Activated T-cell treated with anti-CD3 and anti-CD28 coated beads, Interleukin-2, amount 50 U/mL, for 4 hours (primary cell): ENCODE measurements at regions not wholly inside any gene's neighbourhood (a gene's known extent, or its start where the extent isn't known, plus 50 kb on each side); places are given as distances from the start of the nearest gene placed in this dataset.
"Not testable (repeated sequence)": the region's sequence is repeated elsewhere in the genome, so short reads cannot be mapped to it uniquely, and the experiment has no call there.

Experiments
- ATAC-seq, 2 donors: fragments of 200-7000 bp; cut with Tn5 transposase; one replicate each; pipeline ENCODE4 v1.10.0; 2021
- DNase-seq: peaks from one replicate; pipeline ENCODE4 v3.0.0-alpha.2; 2020
- H3K27me3 Mint-ChIP-seq: one replicate; pipeline ENCODE4 v1.8.0; 2021; ENCODE audit warnings: low read depth, mixed read lengths
- H3K36me3 Mint-ChIP-seq: one replicate; pipeline ENCODE4 v1.8.0; 2022; ENCODE audit warnings: mixed read lengths; ENCODE audit not compliant: insufficient read depth
- H3K4me1 Mint-ChIP-seq: one replicate; pipeline ENCODE4 v1.8.0; 2021; ENCODE audit warnings: low read depth, mixed read lengths
- H3K4me3 Mint-ChIP-seq: one replicate; pipeline ENCODE4 v1.8.0; 2021; ENCODE audit warnings: mild to moderate bottlenecking, moderate library complexity, mixed read lengths
- H3K9me3 Mint-ChIP-seq: one replicate; pipeline ENCODE4 v1.8.0; 2021; ENCODE audit warnings: mixed read lengths

- no peak for ATAC-seq
- H3K4me3 Mint-ChIP-seq: no peak overlapping the region
- DNase-seq: no peak
- H3K36me3 Mint-ChIP-seq: no peaks in the 10 kb centered on the region
- no peaks in the 10 kb centered on the region for H3K4me1 Mint-ChIP-seq
- H3K9me3 Mint-ChIP-seq: no peaks in the 10 kb centered on the region
- no peaks in the 10 kb centered on the region for H3K27me3 Mint-ChIP-seq
Measured at GRCh38 chr1:72394457-72394856, 112.1 kb upstream of the NEGR1 start.

- no peaks in the 10 kb centered on the region for H3K27me3 Mint-ChIP-seq
- no peaks in the 10 kb centered on the region for H3K9me3 Mint-ChIP-seq
Measured at GRCh38 chr1:72379072-72379471, 96.7 kb upstream of the NEGR1 start.

DNA sequence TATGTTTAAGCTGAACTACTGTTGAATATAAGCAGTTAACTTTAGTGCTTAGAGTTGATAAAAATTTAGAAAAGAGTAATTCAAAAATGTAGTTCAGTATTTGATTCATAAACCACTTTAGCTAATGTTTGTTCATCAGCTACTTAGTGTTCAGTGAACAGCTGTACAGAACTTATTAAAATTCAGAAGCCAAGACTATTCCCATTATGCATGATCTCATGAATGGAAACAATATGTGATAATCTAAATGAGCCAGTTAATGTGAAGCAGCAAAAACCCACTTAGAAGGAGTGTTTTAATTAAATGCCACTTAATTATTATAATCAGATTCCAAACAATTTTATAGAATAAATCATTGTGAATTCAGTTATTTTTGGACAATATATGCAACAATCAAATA is 92.9 kb upstream of the NEGR1 start:
- Mint-ChIP-seq H3K9me3 (peaks cover 3% of the 10 kb centered on the region), H3K4me3 (no peak overlapping the region), H3K36me3 (no peaks in the 10 kb centered on the region), H3K4me1 (no peaks in the 10 kb centered on the region), H3K27me3 (no peaks in the 10 kb centered on the region)
- ATAC-seq: no peak
- DNase-seq: no peak

More at GRCh38 chr1:72379072-72379471, 96.7 kb upstream of the NEGR1 start:
- Mint-ChIP-seq H3K36me3 (no peaks in the 10 kb centered on the region), H3K4me1 (no peaks in the 10 kb centered on the region), H3K4me3 (no peak overlapping the region)
- DNase-seq (no peak), ATAC-seq (no peak)

- Mint-ChIP-seq H3K36me3 (no peaks in the 10 kb centered on the region), H3K9me3 (peaks cover 5% of the 10 kb centered on the region)
- no peak for ATAC-seq
Measured at GRCh38 chr1:72371259-72372035, 89.1 kb upstream of the NEGR1 start.

GRCh38 chr1:72370836-72371235 is 88.5 kb upstream of the NEGR1 start:
- not testable (repeated sequence) for H3K27me3 Mint-ChIP-seq, DNase-seq, H3K4me1 Mint-ChIP-seq, ATAC-seq, H3K9me3 Mint-ChIP-seq, H3K4me3 Mint-ChIP-seq, H3K36me3 Mint-ChIP-seq

More at GRCh38 chr1:72371259-72372035, 89.1 kb upstream of the NEGR1 start:
- H3K27me3 Mint-ChIP-seq: no peaks in the 10 kb centered on the region
- no peak overlapping the region for H3K4me3 Mint-ChIP-seq
- H3K4me1 Mint-ChIP-seq: no peaks in the 10 kb centered on the region
- DNase-seq: no peak

DNA sequence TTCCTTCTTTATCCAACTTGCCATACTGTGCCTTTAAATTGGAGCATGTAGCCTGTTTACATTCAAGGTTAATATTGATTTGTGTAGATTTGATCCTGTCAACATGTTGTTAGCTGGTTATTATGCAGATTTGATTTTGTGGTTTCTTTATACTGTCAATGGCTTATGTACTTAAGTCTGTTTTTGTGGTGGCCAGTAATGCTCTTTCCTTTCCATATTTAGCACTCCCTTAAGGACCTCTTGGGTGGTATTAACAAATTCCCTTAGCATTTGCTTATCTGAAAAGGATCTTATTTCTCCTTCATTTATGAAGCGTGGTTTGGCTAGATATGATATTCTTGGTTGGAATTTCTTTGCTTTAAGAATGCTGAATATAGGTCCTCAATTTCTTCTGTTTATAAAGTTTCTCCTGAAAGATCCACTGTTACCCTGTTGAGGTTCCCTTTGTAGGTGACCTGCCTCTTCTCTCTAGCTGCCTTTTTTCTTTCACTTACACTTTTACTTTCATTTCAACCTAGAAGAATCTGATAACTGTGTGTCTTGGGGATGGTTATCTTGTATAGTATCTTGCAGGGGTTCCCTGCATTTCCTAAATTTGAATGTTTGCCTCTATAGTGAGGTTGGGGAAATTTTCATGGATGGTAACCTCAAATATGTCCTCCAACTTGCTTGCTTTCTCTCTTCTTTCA is 86.9 kb upstream of the NEGR1 start:
- no peak for DNase-seq
- Mint-ChIP-seq H3K9me3 (peaks cover 5% of the 10 kb centered on the region), H3K4me1 (no peaks in the 10 kb centered on the region), H3K27me3 (no peaks in the 10 kb centered on the region), H3K36me3 (no peaks in the 10 kb centered on the region), H3K4me3 (no peak overlapping the region)
- no peak for ATAC-seq

DNA sequence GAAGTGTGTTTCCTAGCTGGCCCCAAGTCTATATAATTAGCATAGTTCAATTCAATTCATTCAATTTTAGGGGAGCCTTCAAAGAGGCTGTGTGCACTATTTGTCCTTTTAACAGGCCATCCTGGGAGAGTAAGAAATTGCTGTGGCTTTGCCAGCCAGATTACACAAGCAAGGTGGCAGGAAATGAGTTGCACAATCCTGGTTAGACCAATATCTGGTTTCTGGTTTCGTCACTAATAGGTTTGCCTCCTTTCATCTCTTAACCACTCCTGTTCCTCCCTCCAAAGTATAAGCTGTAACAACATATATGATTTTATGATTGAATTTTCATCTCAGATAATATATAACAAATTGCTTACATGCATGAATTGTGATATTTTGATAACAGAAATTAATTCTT is 84.1 kb upstream of the NEGR1 start:
- Mint-ChIP-seq H3K9me3 (peaks cover 5% of the 10 kb centered on the region), H3K36me3 (no peaks in the 10 kb centered on the region), H3K4me3 (no peak overlapping the region)

DNA sequence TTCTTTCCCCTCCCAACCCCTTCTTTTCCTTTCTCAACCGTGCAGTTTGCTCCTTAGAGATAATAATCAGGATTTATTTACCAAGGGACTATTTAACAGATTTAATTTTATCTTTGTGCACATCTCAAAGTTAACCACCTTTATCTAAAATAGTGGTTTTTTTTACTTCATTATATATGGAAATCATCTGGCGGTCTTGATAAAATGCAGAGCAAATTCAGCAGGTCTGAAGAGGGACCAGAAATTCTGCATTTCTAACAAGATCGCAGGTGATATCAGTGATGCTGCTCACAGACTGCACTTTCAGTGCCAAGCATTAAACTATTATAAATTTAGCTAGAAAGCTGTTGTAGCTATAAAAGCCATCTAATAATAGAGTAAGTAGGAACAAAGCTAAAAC is 83.4 kb upstream of the NEGR1 start:
- H3K4me1 Mint-ChIP-seq: no peaks in the 10 kb centered on the region
- H3K4me3 Mint-ChIP-seq: no peak overlapping the region
- H3K36me3 Mint-ChIP-seq: no peaks in the 10 kb centered on the region
- no peak for DNase-seq
- ATAC-seq: no peak
- H3K9me3 Mint-ChIP-seq: peaks cover 5% of the 10 kb centered on the region
- H3K27me3 Mint-ChIP-seq: no peaks in the 10 kb centered on the region

More for the DNA sequence above, 84.1 kb upstream of the NEGR1 start:
- DNase-seq (no peak), ATAC-seq (no peak)
- Mint-ChIP-seq H3K27me3 (no peaks in the 10 kb centered on the region), H3K4me1 (no peaks in the 10 kb centered on the region)

DNA sequence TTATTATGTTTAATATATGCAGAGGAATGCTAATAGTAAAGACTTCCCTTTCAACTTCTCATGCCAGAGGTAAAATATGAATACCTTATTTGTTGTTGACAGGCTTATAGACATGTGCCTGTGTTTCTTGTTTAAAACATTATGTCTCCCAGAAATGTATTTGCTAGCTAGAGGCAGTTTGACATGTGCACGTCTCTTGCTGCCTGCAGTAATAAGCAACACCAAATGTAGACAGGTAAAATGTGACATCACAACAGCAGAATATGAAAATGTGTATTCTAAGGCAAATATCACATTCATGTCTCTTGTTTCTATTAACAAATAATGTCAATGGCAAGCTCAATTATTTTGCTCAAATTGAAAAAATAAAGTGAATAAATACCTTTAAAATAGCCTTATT is 80.2 kb upstream of the NEGR1 start:
- Mint-ChIP-seq H3K36me3 (no peaks in the 10 kb centered on the region), H3K9me3 (no peaks in the 10 kb centered on the region), H3K4me1 (no peaks in the 10 kb centered on the region), H3K4me3 (no peak overlapping the region), H3K27me3 (no peaks in the 10 kb centered on the region)
- DNase-seq (no peak), ATAC-seq (no peak)

DNA sequence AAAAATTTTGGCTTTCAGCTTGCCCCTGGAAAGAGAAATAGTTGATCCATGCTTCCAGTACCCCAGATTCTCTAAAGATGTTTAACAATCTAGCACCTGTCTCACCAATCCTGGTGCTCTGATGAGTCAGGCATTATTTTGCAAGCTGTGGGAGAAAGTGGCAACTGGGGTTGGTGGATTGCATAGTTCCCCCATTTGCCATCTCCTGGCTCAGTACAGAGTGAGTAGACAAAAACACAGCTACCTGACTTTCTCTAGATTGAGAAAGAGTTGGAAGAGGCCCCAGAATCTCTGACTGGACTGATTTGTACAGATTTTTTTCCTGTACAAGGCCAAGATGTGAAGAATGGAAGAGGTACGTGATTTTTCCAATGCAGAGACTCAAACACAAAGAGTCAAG is 75.1 kb upstream of the NEGR1 start:
- Mint-ChIP-seq H3K27me3 (no peaks in the 10 kb centered on the region), H3K4me3 (no peak overlapping the region), H3K4me1 (no peaks in the 10 kb centered on the region), H3K36me3 (no peaks in the 10 kb centered on the region), H3K9me3 (peaks cover 4% of the 10 kb centered on the region)
- no peak for DNase-seq
- no peak for ATAC-seq

DNA sequence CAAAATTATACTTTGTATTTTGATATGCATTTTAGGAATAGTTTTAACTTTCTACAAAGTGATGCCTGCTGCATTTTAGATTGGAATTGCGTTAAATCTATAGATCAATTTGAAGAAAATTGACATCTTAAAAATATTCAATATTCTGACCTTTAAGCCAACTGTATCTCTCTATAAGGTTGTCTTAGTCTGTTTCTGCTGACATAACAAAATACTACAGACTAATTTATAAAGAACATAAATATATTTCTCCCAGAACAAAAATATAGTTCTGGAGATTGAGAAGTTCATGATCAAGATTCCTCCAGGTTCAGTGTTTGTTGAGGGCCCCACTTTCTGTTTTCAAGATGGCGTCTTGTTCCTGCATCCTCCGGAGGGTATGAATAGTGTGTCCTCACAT is 73.6 kb upstream of the NEGR1 start:
- ATAC-seq: no peak
- H3K36me3 Mint-ChIP-seq: no peaks in the 10 kb centered on the region

DNA sequence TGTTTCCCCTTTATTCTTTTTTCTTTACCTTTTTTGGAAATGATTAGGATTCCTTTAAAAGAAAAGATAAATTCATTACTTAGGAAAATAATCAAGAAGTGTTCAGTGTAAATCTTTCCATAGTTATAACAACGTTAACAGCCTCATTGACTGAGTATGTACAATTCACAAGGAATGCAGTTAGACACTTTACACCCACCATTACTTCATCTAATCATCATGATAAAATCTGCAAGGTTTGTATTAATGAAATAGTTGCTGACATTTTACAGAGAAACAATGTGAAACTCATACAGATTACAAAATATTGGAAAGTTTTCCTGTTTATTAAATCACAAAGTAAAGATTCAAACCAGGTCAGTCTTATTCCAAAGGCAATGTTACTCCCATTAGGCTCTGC is 59.3 kb upstream of the NEGR1 start:
- Mint-ChIP-seq H3K36me3 (no peaks in the 10 kb centered on the region), H3K9me3 (no peaks in the 10 kb centered on the region), H3K4me1 (no peaks in the 10 kb centered on the region), H3K4me3 (no peak overlapping the region), H3K27me3 (no peaks in the 10 kb centered on the region)
- no peak for ATAC-seq
- DNase-seq: no peak

More for the DNA sequence above, 73.6 kb upstream of the NEGR1 start:
- Mint-ChIP-seq H3K4me3 (no peak overlapping the region), H3K9me3 (peaks cover 4% of the 10 kb centered on the region), H3K4me1 (no peaks in the 10 kb centered on the region), H3K27me3 (no peaks in the 10 kb centered on the region)
- no peak for DNase-seq

- ATAC-seq: no peak
- Mint-ChIP-seq H3K4me1 (no peaks in the 10 kb centered on the region), H3K36me3 (no peaks in the 10 kb centered on the region), H3K9me3 (no peaks in the 10 kb centered on the region), H3K4me3 (no peak overlapping the region), H3K27me3 (no peaks in the 10 kb centered on the region)
- DNase-seq: no peak
Measured at GRCh38 chr1:72336776-72337175, 54.4 kb upstream of the NEGR1 start.
